ENCODE measurements at regions not wholly inside any gene's neighbourhood (a gene's known extent, or its start where the extent isn't known, plus 50 kb on each side); places are given as distances from the start of the nearest gene placed in this dataset.

DNA sequence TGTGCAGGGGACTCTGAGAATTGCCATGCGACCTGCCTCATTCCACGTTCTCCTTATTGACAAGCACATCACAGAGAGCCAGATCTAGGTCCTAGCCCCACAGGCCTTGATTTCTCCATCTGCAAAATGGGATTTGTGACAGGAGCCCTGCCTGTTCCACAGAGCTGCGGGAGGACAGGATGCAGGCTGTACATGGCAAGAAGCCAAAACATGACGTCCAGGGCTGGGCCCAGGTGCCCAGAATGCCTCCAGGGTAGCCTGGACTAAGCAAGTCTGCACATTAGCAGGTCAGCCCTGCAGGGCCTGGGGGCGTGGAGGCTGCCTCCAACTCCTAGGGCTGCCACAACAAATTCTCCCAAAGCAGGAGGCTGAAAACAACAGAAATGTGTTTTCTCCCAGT is 235.7 kb upstream of the SDK2 start:
- TF ChIP-seq, protein P1, sequence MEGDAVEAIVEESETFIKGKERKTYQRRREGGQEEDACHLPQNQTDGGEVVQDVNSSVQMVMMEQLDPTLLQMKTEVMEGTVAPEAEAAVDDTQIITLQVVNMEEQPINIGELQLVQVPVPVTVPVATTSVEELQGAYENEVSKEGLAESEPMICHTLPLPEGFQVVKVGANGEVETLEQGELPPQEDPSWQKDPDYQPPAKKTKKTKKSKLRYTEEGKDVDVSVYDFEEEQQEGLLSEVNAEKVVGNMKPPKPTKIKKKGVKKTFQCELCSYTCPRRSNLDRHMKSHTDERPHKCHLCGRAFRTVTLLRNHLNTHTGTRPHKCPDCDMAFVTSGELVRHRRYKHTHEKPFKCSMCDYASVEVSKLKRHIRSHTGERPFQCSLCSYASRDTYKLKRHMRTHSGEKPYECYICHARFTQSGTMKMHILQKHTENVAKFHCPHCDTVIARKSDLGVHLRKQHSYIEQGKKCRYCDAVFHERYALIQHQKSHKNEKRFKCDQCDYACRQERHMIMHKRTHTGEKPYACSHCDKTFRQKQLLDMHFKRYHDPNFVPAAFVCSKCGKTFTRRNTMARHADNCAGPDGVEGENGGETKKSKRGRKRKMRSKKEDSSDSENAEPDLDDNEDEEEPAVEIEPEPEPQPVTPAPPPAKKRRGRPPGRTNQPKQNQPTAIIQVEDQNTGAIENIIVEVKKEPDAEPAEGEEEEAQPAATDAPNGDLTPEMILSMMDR (IDR thresholded peaks at IDR 0.05) = no peak
- no peak for TF ChIP-seq POLR2AphosphoS5 (IDR thresholded peaks at IDR 0.05; ENCODE audit: low read depth, low read length)

Data from Panc1 (cell line).